ENCODE measurements at regions not wholly inside any gene's neighbourhood (a gene's known extent, or its start where the extent isn't known, plus 50 kb on each side); places are given as distances from the start of the nearest gene placed in this dataset.

GRCh38 chr16:61379311-61379710, 656.9 kb downstream of the CDH8 start:
- ChIA-PET CTCF (no interaction called here), POLR2A (ENCODE audit: unreplicated experiment) (no interaction called here)
- Histone ChIP-seq H3K9me2 (replicated peaks; ENCODE audit: low read length) (no peaks in the 10 kb centered on the region), H3K4me3 (ENCODE audit: low read length) (no peak overlapping the region), H3K9me3 (ENCODE audit: low read length) (no peaks in the 10 kb centered on the region), H3K27me3 (ENCODE audit: low read length) (no peaks in the 10 kb centered on the region), H3K9ac (ENCODE audit: low read length) (no peak overlapping the region), H3K36me3 (ENCODE audit: low read depth, low read length) (no peaks in the 10 kb centered on the region), H3K27ac (ENCODE audit: low read length) (no peak overlapping the region), H3K4me1 (ENCODE audit: insufficient read depth, low read length) (no peaks in the 10 kb centered on the region), H3K4me2 (ENCODE audit: low read length) (no peak overlapping the region), H4K20me1 (ENCODE audit: low read length) (no peaks in the 10 kb centered on the region), H3K79me2 (ENCODE audit: low read length) (no peaks in the 10 kb centered on the region), H3F3A (ENCODE audit: low read length, unreplicated experiment) (no peaks in the 10 kb centered on the region), H2AFZ (ENCODE audit: low read length) (no peak overlapping the region)
- intact Hi-C loops (cut with micrococcal nuclease) = no loop called here
- no TSS peak for BruUV-seq (replicated peaks)
- ATAC-seq = no peak
- TF ChIP-seq, protein P1, sequence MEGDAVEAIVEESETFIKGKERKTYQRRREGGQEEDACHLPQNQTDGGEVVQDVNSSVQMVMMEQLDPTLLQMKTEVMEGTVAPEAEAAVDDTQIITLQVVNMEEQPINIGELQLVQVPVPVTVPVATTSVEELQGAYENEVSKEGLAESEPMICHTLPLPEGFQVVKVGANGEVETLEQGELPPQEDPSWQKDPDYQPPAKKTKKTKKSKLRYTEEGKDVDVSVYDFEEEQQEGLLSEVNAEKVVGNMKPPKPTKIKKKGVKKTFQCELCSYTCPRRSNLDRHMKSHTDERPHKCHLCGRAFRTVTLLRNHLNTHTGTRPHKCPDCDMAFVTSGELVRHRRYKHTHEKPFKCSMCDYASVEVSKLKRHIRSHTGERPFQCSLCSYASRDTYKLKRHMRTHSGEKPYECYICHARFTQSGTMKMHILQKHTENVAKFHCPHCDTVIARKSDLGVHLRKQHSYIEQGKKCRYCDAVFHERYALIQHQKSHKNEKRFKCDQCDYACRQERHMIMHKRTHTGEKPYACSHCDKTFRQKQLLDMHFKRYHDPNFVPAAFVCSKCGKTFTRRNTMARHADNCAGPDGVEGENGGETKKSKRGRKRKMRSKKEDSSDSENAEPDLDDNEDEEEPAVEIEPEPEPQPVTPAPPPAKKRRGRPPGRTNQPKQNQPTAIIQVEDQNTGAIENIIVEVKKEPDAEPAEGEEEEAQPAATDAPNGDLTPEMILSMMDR (conservative IDR thresholded peaks at IDR 0.05; ENCODE audit: low read depth, low read length) = no peak
- no peak for TF ChIP-seq EZH2 (IDR thresholded peaks at IDR 0.05; ENCODE audit: low read length, unreplicated experiment)
- TF ChIP-seq EZH2phosphoT487 (IDR thresholded peaks at IDR 0.05; ENCODE audit: borderline replicate concordance, low read length) = no peak
- no peak for DNase-seq

- Histone ChIP-seq H3K36me3 (ENCODE audit: low read depth, low read length) (no peaks in the 10 kb centered on the region), H3K27me3 (ENCODE audit: low read length) (no peaks in the 10 kb centered on the region), H3K9me2 (replicated peaks; ENCODE audit: low read length) (no peaks in the 10 kb centered on the region), H3F3A (ENCODE audit: low read length, unreplicated experiment) (no peaks in the 10 kb centered on the region), H3K4me2 (ENCODE audit: low read length) (no peak overlapping the region), H4K20me1 (ENCODE audit: low read length) (no peaks in the 10 kb centered on the region), H3K4me1 (ENCODE audit: insufficient read depth, low read length) (no peaks in the 10 kb centered on the region), H3K79me2 (ENCODE audit: low read length) (no peaks in the 10 kb centered on the region), H3K9ac (ENCODE audit: low read length) (no peak overlapping the region), H2AFZ (ENCODE audit: low read length) (no peak overlapping the region), H3K4me3 (ENCODE audit: low read length) (no peak overlapping the region), H3K9me3 (ENCODE audit: low read length) (no peaks in the 10 kb centered on the region), H3K27ac (ENCODE audit: low read length) (no peak overlapping the region)
- no peak for DNase-seq
- intact Hi-C loops (cut with micrococcal nuclease) = no loop called here
- CTCF ChIA-PET = no interaction called here
- TF ChIP-seq, protein P1 (conservative IDR thresholded peaks at IDR 0.05; ENCODE audit: low read depth, low read length) = no peak
- TF ChIP-seq EZH2phosphoT487 (IDR thresholded peaks at IDR 0.05; ENCODE audit: borderline replicate concordance, low read length) = no peak
- no peak for TF ChIP-seq EZH2 (IDR thresholded peaks at IDR 0.05; ENCODE audit: low read length, unreplicated experiment)
- BruUV-seq (replicated peaks) = no TSS peak
- no peak for ATAC-seq
- POLR2A ChIA-PET (ENCODE audit: unreplicated experiment) = no interaction called here
Measured at GRCh38 chr16:61374071-61374470, 662.2 kb downstream of the CDH8 start.

GRCh38 chr16:61371881-61372280, 664.4 kb downstream of the CDH8 start:
- no peaks in the 10 kb centered on the region for H3K36me3 ChIP-seq (ENCODE audit: low read depth, low read length)
- H3K9me3 ChIP-seq (ENCODE audit: low read length) = no peaks in the 10 kb centered on the region
- H3K27me3 ChIP-seq (ENCODE audit: low read length) = no peaks in the 10 kb centered on the region
- no peaks in the 10 kb centered on the region for H4K20me1 ChIP-seq (ENCODE audit: low read length)
- H3K4me1 ChIP-seq (ENCODE audit: insufficient read depth, low read length) = no peaks in the 10 kb centered on the region
- no peak for DNase-seq
- POLR2A ChIA-PET (ENCODE audit: unreplicated experiment) = no interaction called here
- no peaks in the 10 kb centered on the region for H3F3A ChIP-seq (ENCODE audit: low read length, unreplicated experiment)
- BruUV-seq (replicated peaks) = no TSS peak
- no peak overlapping the region for H3K27ac ChIP-seq (ENCODE audit: low read length)
- TF ChIP-seq, protein P1 (conservative IDR thresholded peaks at IDR 0.05; ENCODE audit: low read depth, low read length) = no peak
- TF ChIP-seq EZH2 (IDR thresholded peaks at IDR 0.05; ENCODE audit: low read length, unreplicated experiment) (no peak), EZH2phosphoT487 (IDR thresholded peaks at IDR 0.05; ENCODE audit: borderline replicate concordance, low read length) (no peak)
- H3K9ac ChIP-seq (ENCODE audit: low read length) = no peak overlapping the region
- CTCF ChIA-PET = no interaction called here
- ATAC-seq = no peak
- no peak overlapping the region for H2AFZ ChIP-seq (ENCODE audit: low read length)
- no peak overlapping the region for H3K4me3 ChIP-seq (ENCODE audit: low read length)
- no peaks in the 10 kb centered on the region for H3K79me2 ChIP-seq (ENCODE audit: low read length)
- no peak overlapping the region for H3K4me2 ChIP-seq (ENCODE audit: low read length)
- intact Hi-C loops (cut with micrococcal nuclease) = no loop called here
- H3K9me2 ChIP-seq (replicated peaks; ENCODE audit: low read length) = no peaks in the 10 kb centered on the region

Measured in PC-3 (cell line).